Upper lobe of right lung (tissue), 1 donor: ENCODE measurements at regions not wholly inside any gene's neighbourhood (a gene's known extent, or its start where the extent isn't known, plus 50 kb on each side); places are given as distances from the start of the nearest gene placed in this dataset.

Experiments
- ATAC-seq: fragments of 200-7000 bp; cut with Tn5 transposase; one replicate; pipeline ENCODE4 v1.9.1; 2020; ENCODE audit warnings: mild to moderate bottlenecking, moderate library complexity
- DNase-seq: peaks from one replicate; pipeline ENCODE4 v3.0.0-alpha.2; 2020
- H3K27ac ChIP-seq: fragments of 200-600 bp; one replicate; pipeline ENCODE4 v1.8.0; 2022
- H3K27me3 ChIP-seq: fragments of 200-600 bp; one replicate; pipeline ENCODE4 v1.8.0; 2022; ENCODE audit warnings: mild to moderate bottlenecking
- H3K36me3 ChIP-seq: fragments of 200-600 bp; one replicate; pipeline ENCODE4 v1.8.0; 2022
- H3K4me1 ChIP-seq: fragments of 200-600 bp; one replicate; pipeline ENCODE4 v1.8.0; 2022
- H3K4me3 ChIP-seq: fragments of 200-600 bp; one replicate; pipeline ENCODE4 v1.8.0; 2022; ENCODE audit warnings: mild to moderate bottlenecking
- H3K9me3 ChIP-seq: fragments of 200-600 bp; one replicate; pipeline ENCODE4 v1.8.0; 2022
- intact Hi-C: fragments of 100-400 bp; cut with DNase I; formaldehyde crosslinking; loops from one replicate; pipeline ENCODE4 v1.11.0; 2022
- TF ChIP-seq, protein P1 (sequence below): fragments of 200-600 bp; IDR thresholded peaks from one replicate; pipeline ENCODE4 v1.8.0; 2022; ENCODE audit warnings: antibody characterized with exemption
- donor health status: DM: no; HTN: yes; CAD: no; lungs with severe emphysema.

- no peaks in the 10 kb centered on the region for H3K9me3 ChIP-seq
- H3K36me3 ChIP-seq: no peaks in the 10 kb centered on the region
- ATAC-seq (no peak), DNase-seq (no peak)
- H3K4me3 ChIP-seq: no peak overlapping the region
- no peak overlapping the region for H3K27ac ChIP-seq
- intact Hi-C loops: no loop called here
- TF ChIP-seq, protein P1, sequence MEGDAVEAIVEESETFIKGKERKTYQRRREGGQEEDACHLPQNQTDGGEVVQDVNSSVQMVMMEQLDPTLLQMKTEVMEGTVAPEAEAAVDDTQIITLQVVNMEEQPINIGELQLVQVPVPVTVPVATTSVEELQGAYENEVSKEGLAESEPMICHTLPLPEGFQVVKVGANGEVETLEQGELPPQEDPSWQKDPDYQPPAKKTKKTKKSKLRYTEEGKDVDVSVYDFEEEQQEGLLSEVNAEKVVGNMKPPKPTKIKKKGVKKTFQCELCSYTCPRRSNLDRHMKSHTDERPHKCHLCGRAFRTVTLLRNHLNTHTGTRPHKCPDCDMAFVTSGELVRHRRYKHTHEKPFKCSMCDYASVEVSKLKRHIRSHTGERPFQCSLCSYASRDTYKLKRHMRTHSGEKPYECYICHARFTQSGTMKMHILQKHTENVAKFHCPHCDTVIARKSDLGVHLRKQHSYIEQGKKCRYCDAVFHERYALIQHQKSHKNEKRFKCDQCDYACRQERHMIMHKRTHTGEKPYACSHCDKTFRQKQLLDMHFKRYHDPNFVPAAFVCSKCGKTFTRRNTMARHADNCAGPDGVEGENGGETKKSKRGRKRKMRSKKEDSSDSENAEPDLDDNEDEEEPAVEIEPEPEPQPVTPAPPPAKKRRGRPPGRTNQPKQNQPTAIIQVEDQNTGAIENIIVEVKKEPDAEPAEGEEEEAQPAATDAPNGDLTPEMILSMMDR: no peak
- H3K27me3 ChIP-seq: no peaks in the 10 kb centered on the region
- H3K4me1 ChIP-seq: no peaks in the 10 kb centered on the region
Observed at GRCh38 chr3:19030522-19030839, 117.8 kb upstream of the KCNH8 start.

DNA sequence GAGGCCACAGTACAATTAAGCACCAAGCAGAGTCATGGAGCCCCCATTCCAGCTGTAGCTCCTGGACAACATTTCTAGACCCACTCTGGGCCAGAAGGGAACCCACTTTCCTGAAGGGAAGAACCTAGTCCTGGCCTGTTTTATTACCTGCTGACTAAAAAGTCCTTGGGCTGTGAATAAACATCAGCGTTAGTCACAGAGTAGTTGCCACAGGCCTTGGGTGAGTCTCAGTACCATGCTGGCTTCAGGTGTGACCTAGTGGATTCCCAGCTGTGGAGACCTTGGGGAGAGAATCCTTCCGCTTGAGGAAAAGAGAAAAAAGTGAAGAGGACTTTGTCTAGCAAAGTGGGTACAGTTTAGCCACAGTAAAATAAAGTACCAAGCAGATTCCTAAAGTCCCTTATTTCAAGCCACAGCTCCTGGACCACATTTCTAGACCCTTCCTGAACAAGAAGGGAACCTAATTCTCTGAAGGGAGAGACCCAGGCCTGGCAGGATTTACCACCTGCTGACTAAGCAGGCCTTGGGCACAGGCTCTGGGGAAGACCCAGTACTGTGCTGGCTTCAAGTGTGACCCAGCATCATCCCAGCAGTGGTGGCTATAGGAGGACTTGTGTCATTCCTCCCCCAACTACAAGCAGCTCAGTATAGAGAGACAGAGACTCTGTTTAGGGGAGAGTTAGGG lies 118.3 kb upstream of the KCNH8 start:
- Histone ChIP-seq H3K9me3 (no peaks in the 10 kb centered on the region), H3K27me3 (no peaks in the 10 kb centered on the region), H3K4me3 (no peak overlapping the region), H3K36me3 (no peaks in the 10 kb centered on the region), H3K4me1 (no peaks in the 10 kb centered on the region), H3K27ac (no peak overlapping the region)
- intact Hi-C loops: no loop called here
- TF ChIP-seq, protein P1: no peak
- no peak for ATAC-seq
- no peak for DNase-seq

DNA sequence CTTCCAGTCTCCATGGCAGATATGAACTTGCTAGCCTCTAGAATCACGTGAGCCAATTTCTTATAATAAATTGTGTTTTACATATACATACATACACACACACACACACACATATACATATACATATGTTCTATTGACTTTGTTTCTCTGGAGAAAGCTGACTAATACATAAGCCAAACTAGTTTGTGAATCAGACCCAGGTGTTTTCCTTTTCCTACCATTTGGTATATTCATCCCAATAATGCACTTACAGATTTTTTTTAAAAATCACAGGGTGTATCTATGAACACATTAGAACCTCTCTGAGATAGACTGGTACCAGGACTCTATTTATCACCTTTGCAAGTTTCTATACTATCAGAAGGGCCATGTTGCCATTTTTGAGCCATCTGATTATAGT lies 122.9 kb upstream of the KCNH8 start:
- TF ChIP-seq, protein P1: no peak
- H3K36me3 ChIP-seq: no peaks in the 10 kb centered on the region
- intact Hi-C loops: no loop called here
- no peak overlapping the region for H3K27ac ChIP-seq
- ATAC-seq (no peak), DNase-seq (no peak)
- H3K27me3 ChIP-seq: no peaks in the 10 kb centered on the region
- H3K4me1 ChIP-seq: no peaks in the 10 kb centered on the region
- no peak overlapping the region for H3K4me3 ChIP-seq
- no peaks in the 10 kb centered on the region for H3K9me3 ChIP-seq

- TF ChIP-seq, protein P1: no peak
- no peak overlapping the region for H3K4me3 ChIP-seq
- no peaks in the 10 kb centered on the region for H3K9me3 ChIP-seq
- DNase-seq: no peak
- no peaks in the 10 kb centered on the region for H3K27me3 ChIP-seq
- H3K4me1 ChIP-seq: no peaks in the 10 kb centered on the region
- no peak overlapping the region for H3K27ac ChIP-seq
- H3K36me3 ChIP-seq: no peaks in the 10 kb centered on the region
- intact Hi-C loops: no loop called here
- no peak for ATAC-seq
Observed at GRCh38 chr3:19022546-19022945, 125.8 kb upstream of the KCNH8 start.

GRCh38 chr3:19016851-19017250 lies 131.5 kb upstream of the KCNH8 start:
- Histone ChIP-seq H3K27ac (no peak overlapping the region), H3K4me1 (no peaks in the 10 kb centered on the region), H3K9me3 (no peaks in the 10 kb centered on the region), H3K36me3 (no peaks in the 10 kb centered on the region), H3K27me3 (no peaks in the 10 kb centered on the region), H3K4me3 (no peak overlapping the region)
- intact Hi-C loops: no loop called here
- DNase-seq (no peak), ATAC-seq (no peak)
- TF ChIP-seq, protein P1: no peak

DNA sequence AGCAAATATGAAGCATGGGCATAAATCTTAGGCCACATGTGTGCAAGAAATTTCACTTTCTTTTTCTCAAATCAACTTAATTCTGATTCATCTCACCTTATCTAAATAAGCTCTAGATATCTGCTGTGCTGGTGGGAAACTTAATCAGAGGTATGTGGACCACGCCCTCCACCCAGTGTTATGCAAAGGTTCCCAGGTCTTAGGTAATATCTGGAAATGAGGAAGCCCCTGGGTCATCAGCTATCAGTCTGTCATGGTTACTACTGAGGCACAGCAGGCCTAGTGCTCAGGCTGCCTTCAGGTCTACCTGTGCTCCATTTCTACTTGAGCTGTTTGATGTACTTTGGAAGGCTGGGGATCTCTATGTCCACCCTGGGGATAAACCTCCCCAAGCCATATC lies 134.4 kb upstream of the KCNH8 start:
- Histone ChIP-seq H3K36me3 (no peaks in the 10 kb centered on the region), H3K9me3 (no peaks in the 10 kb centered on the region), H3K4me3 (no peak overlapping the region), H3K27me3 (no peaks in the 10 kb centered on the region), H3K4me1 (no peaks in the 10 kb centered on the region), H3K27ac (no peak overlapping the region)
- TF ChIP-seq, protein P1: no peak
- no peak for DNase-seq
- ATAC-seq: no peak
- intact Hi-C loops: no loop called here
